Body of pancreas (tissue), 4 donors: ENCODE measurements at regions not wholly inside any gene's neighbourhood (a gene's known extent, or its start where the extent isn't known, plus 50 kb on each side); places are given as distances from the start of the nearest gene placed in this dataset.

Experiments
- ATAC-seq: fragments of 150-250 bp; one replicate; pipeline ENCODE4 v1.9.1; 2016
- DNase-seq, 4 donors: peaks; one replicate each; pipeline ENCODE4 v3.0.0-alpha.2; 2019
- H3K27ac ChIP-seq, 4 donors: fragments of 200-600 bp; sonication (generic); 1 replicate in 3 of 4; 2 replicates in 1 of 4; pipeline versions ENCODE4 v1.5.1 to v1.6.1; 2016 to 2019; ENCODE audit warnings: mild to moderate bottlenecking in 1 of 4, mixed read lengths in 1 of 4, moderate library complexity in 1 of 4
- H3K27me3 ChIP-seq, 2 donors: fragments of 200-600 bp; sonication (generic); one replicate each; pipeline ENCODE4 v1.6.0; 2016; ENCODE audit warnings: mild to moderate bottlenecking in 1 of 2
- H3K36me3 ChIP-seq, 2 donors: fragments of 200-600 bp; sonication (generic); replicated peaks in 1 of 2; 2 replicates each; pipeline ENCODE4 v1.5.1; 2016; ENCODE audit warnings: low read depth in 2 of 2; ENCODE audit not compliant: insufficient read depth in 1 of 2
- H3K4me1 ChIP-seq: fragments of 200-600 bp; sonication (generic); one replicate; pipeline ENCODE4 v1.6.0; 2016
- H3K4me3 ChIP-seq, 2 donors: fragments of 200-600 bp; sonication (generic); 1 replicate in 1 of 2; 2 replicates in 1 of 2; pipeline ENCODE4 v1.5.1; 2016 to 2019
- H3K9me3 ChIP-seq, 3 donors: fragments of 200-600 bp; sonication (generic); 1 replicate in 2 of 3; 2 replicates in 1 of 3; pipeline ENCODE4 v1.5.1; 2016
- POLR2A ChIP-seq, 3 donors: fragments of 450-650 bp; IDR thresholded peaks; one replicate each; pipeline ENCODE4 v1.6.1; 2016; ENCODE audit warnings: antibody characterized with exemption in 3 of 3, mild to moderate bottlenecking in 2 of 3
- WGBS, 2 donors: methylation state at CpG; one replicate each; pipeline ENCODE4 v1.1.5; 2017; 5-methylcytosine and 5-hydroxymethylcytosine counted together
- intact Hi-C: fragments of 100-400 bp; cut with DNase I; formaldehyde crosslinking; loops from one replicate; pipeline ENCODE4 v1.15.1; 2023
- TF ChIP-seq, protein P1 (sequence below), 7 experiments: fragments of 450-650 bp in 4 of 7; fragments of 200-600 bp in 3 of 7; sonication (generic) in 3 of 7; IDR thresholded peaks; one replicate each; pipeline ENCODE4 v1.5.1; 2016 to 2019; ENCODE audit warnings: antibody characterized with exemption in 7 of 7

DNA sequence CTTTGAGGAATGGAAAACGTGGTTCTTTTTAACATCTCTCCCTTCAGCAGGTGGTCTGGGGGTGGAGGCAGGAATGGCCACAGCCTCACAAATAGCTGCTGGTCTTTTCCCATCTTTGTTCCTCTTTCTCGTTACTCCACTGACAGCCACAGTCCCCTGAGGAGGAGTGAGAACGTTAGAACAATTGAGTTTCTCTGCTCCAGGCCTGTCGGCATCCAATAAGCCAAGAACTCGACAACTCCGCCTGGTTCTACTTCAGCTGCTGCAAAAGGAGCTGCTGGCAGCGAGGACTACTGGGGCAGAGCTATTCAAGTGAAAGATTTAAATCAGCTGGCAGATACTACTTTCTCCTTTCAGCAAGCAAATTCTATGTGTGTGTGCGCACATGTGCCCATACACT, 169.5 kb upstream of the GALNT2 start:
- H3K27ac ChIP-seq = no peak overlapping the region
- ATAC-seq = no peak

DNA sequence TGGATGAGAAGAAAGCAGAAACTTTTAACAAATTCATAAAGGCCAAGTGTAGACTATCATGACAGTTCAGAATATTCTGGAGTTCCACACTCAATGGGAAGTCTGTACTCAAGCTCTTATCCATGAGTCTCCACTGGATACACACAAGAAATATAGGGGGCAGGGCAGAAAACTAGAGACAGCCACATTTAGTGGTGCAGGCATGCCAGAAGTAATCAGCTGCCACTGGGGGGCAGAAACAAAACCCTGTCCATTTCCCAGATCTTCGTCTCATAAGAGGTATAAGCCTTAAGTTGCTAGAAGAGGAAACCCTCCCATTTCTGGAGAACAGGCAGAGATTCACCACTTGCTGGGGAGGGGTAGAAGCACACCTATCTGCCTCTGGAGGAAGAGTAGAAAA, 166.8 kb upstream of the GALNT2 start:
- no peaks in the 10 kb centered on the region for H3K4me1 ChIP-seq
- H3K36me3 ChIP-seq = no peaks in the 10 kb centered on the region
- no peak for DNase-seq
- ATAC-seq = no peak
- H3K9me3 ChIP-seq = no peaks in the 10 kb centered on the region
- H3K27me3 ChIP-seq = no peaks in the 10 kb centered on the region
- H3K4me3 ChIP-seq = no peak overlapping the region
- H3K27ac ChIP-seq = no peak overlapping the region
- 80 to 100% methylated on average over 1 of the region's 1 CpG for WGBS, 2 donors
- intact Hi-C loops = no loop called here
- no peak for TF ChIP-seq POLR2A (IDR thresholded peaks at IDR 0.05)
- TF ChIP-seq, protein P1, sequence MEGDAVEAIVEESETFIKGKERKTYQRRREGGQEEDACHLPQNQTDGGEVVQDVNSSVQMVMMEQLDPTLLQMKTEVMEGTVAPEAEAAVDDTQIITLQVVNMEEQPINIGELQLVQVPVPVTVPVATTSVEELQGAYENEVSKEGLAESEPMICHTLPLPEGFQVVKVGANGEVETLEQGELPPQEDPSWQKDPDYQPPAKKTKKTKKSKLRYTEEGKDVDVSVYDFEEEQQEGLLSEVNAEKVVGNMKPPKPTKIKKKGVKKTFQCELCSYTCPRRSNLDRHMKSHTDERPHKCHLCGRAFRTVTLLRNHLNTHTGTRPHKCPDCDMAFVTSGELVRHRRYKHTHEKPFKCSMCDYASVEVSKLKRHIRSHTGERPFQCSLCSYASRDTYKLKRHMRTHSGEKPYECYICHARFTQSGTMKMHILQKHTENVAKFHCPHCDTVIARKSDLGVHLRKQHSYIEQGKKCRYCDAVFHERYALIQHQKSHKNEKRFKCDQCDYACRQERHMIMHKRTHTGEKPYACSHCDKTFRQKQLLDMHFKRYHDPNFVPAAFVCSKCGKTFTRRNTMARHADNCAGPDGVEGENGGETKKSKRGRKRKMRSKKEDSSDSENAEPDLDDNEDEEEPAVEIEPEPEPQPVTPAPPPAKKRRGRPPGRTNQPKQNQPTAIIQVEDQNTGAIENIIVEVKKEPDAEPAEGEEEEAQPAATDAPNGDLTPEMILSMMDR (IDR thresholded peaks at IDR 0.05) = no peak

More for the DNA sequence above, 169.5 kb upstream of the GALNT2 start:
- DNase-seq = no peak
- no peaks in the 10 kb centered on the region for H3K27me3 ChIP-seq
- peaks cover 22% of the 10 kb centered on the region for H3K4me1 ChIP-seq
- H3K9me3 ChIP-seq = no peaks in the 10 kb centered on the region
- no peaks in the 10 kb centered on the region for H3K36me3 ChIP-seq
- intact Hi-C loops = no loop called here
- H3K4me3 ChIP-seq = no peak overlapping the region
- WGBS, 2 donors = 83% methylated on average over 8 of the region's 8 CpGs
- TF ChIP-seq POLR2A (IDR thresholded peaks at IDR 0.05) = no peak
- TF ChIP-seq, protein P1 (IDR thresholded peaks at IDR 0.05) = no peak

DNA sequence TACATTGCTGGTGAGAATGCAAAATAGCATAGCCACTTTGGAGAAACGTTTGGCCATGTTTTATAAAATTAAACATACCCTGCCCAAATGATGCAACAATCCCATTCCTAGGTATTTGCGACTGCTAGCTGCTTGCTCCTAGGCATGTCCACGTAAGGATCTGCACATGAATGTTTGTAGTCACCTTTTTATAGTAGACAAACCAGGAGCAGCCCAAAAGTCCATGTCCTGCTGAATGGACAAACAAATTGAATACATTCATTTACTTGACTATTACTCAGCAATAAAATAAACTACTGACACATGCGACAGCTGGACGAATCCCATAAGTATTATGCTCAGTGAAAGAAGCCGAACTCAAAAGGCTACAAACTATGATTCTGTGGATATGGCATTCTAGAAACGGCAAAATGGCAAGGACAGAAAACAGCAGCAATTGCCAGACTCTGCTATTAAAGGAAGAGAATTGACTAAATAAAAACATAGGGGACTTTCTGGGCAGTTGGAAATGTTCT, 161.9 kb upstream of the GALNT2 start:
- H3K4me3 ChIP-seq = no peak overlapping the region
- intact Hi-C loops = no loop called here
- DNase-seq = peak; percentile 43 to 74 (median 56)

DNA sequence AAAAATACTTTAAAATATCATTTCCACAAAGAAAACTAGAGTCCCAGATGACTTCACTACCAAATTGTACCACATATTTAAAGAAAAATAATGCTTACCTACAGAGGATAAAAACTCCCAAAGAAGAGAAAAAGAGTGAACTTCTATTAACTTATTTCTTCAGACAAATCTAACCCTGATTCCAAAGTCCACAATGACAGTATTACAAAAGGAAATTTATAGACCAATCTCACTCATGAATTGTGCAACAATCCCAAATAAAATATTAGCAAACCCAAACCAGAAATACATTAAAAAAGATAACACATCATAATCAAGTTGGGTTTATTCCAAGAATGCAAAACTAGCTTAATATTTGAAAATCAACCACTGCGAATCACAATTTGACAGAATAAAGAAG, 161.4 kb upstream of the GALNT2 start:
- Histone ChIP-seq H3K27me3 (no peaks in the 10 kb centered on the region), H3K9me3 (no peaks in the 10 kb centered on the region), H3K4me1 (peaks cover 6% of the 10 kb centered on the region), H3K27ac (peak overlapping the region in 3 of 4 donors; percentile 51 to 79 (median 72)), H3K4me3 (no peak overlapping the region), H3K36me3 (no peaks in the 10 kb centered on the region)
- WGBS, 2 donors = 9 to 18% methylated on average over 1 of the region's 1 CpG
- TF ChIP-seq, protein P1 (IDR thresholded peaks at IDR 0.05) = no peak
- no peak for TF ChIP-seq POLR2A (IDR thresholded peaks at IDR 0.05)
- DNase-seq (no peak), ATAC-seq (peak; percentile 69)
- intact Hi-C loops = no loop called here

More for the DNA sequence above, 161.9 kb upstream of the GALNT2 start:
- peak overlapping the region in 3 of 4 donors; percentile 51 to 79 (median 72) for H3K27ac ChIP-seq
- H3K4me1 ChIP-seq = peaks cover 6% of the 10 kb centered on the region
- H3K9me3 ChIP-seq = no peaks in the 10 kb centered on the region
- peak in 2 of 3 donors; percentile 12 to 15 for TF ChIP-seq POLR2A (IDR thresholded peaks at IDR 0.05)
- TF ChIP-seq, protein P1 (IDR thresholded peaks at IDR 0.05) = no peak
- peak; percentile 91 for ATAC-seq
- 15 to 23% methylated on average over 7 of the region's 7 CpGs for WGBS, 2 donors
- no peaks in the 10 kb centered on the region for H3K36me3 ChIP-seq
- H3K27me3 ChIP-seq = no peaks in the 10 kb centered on the region
